Ovary (tissue), 7 donors: ENCODE measurements at regions not wholly inside any gene's neighbourhood (a gene's known extent, or its start where the extent isn't known, plus 50 kb on each side); places are given as distances from the start of the nearest gene placed in this dataset.

Source experiments
- DNase-seq, 5 donors: peaks; one replicate each; pipeline ENCODE4 v3.0.0-alpha.2; 2019 to 2020
- H3K27ac ChIP-seq, 2 donors: fragments of 200-600 bp; one replicate each; pipeline versions ENCODE4 v1.5.1 to v1.8.0; 2019 to 2022
- H3K27me3 ChIP-seq: fragments of 200-600 bp; one replicate; pipeline ENCODE4 v1.8.0; 2022
- H3K36me3 ChIP-seq: fragments of 200-600 bp; sonication (generic); one replicate; pipeline ENCODE4 v1.5.1; 2019
- H3K4me1 ChIP-seq: one replicate; pipeline ENCODE4 v1.8.1; 2013; ENCODE audit warnings: mild to moderate bottlenecking, moderate library complexity; ENCODE audit not compliant: insufficient read depth
- H3K4me3 ChIP-seq: fragments of 200-600 bp; sonication (generic); one replicate; pipeline ENCODE4 v1.5.1; 2017
- H3K9me3 ChIP-seq, 2 donors: fragments of 200-600 bp in 1 of 2; sonication (generic) in 1 of 2; one replicate each; pipeline versions ENCODE4 v1.5.1 to v1.8.1; 2013 to 2019; ENCODE audit warnings: mild to moderate bottlenecking in 1 of 2, moderate library complexity in 1 of 2
- CTCF ChIP-seq, 3 donors: fragments of 450-650 bp in 2 of 3; fragments of 200-600 bp in 1 of 3; IDR thresholded peaks; one replicate each; pipeline versions ENCODE4 v1.5.1 to v1.8.0; 2016 to 2022; ENCODE audit warnings: antibody characterized with exemption in 3 of 3, mild to moderate bottlenecking in 1 of 3
- EP300 ChIP-seq: sonication (generic); formaldehyde crosslinking; IDR thresholded peaks from one replicate; pipeline ENCODE4 v1.6.1; 2017; ENCODE audit warnings: antibody characterized with exemption
- POLR2A ChIP-seq: fragments of 450-650 bp; IDR thresholded peaks from one replicate; pipeline ENCODE4 v1.6.1; 2017; ENCODE audit warnings: antibody characterized with exemption, mild to moderate bottlenecking, moderate library complexity
- WGBS, 3 donors: extraction: QIAGEN DNeasy Blood & Tissue Kit in 1 of 3; methylation state at CpG; one replicate each; pipeline versions ENCODE4 v1.1.5 to v1.1.7; 2013 to 2017; 5-methylcytosine and 5-hydroxymethylcytosine counted together
- intact Hi-C, 4 donors: fragments of 100-400 bp; cut with DNase I; formaldehyde crosslinking; loops; one replicate each; pipeline versions ENCODE4 v1.11.0 to v1.15.1; 2022 to 2023
- donor health status: DM: no; HTN: no; CAD: no; lungs with moderate emphysema.
- donor health status: DM: no; HTN: no; CAD: no.
- donor health status: Bipolar disorder and iron deficiency.
- donor health status: DM: no; HTN: no; CAD: no.
- donor health status: DM: yes; HTN: yes; CAD: no.

- Histone ChIP-seq H3K9me3 (no peaks in the 10 kb centered on the region), H3K4me3 (no peak overlapping the region), H3K27ac (no peak overlapping the region), H3K36me3 (no peaks in the 10 kb centered on the region), H3K27me3 (no peaks in the 10 kb centered on the region), H3K4me1 (no peaks in the 10 kb centered on the region)
- intact Hi-C loops, result no loop called here
- no peak for DNase-seq
- 55 to 71% (median 64%) methylated on average over 2 of the region's 2 CpGs for WGBS, 3 donors
- TF ChIP-seq EP300, result no peak
- TF ChIP-seq CTCF (IDR thresholded peaks at IDR 0.05), result no peak
- TF ChIP-seq POLR2A, result no peak
These were observed 110.7 kb upstream of the SPRY2 start for GRCh38 chr13:80451641-80452040.

GRCh38 chr13:80450386-80450785, 109.5 kb upstream of the SPRY2 start:
- no peaks in the 10 kb centered on the region for H3K4me1 ChIP-seq
- no peak overlapping the region for H3K4me3 ChIP-seq
- no peaks in the 10 kb centered on the region for H3K9me3 ChIP-seq
- TF ChIP-seq POLR2A (no peak), CTCF (IDR thresholded peaks at IDR 0.05) (no peak), EP300 (no peak)
- intact Hi-C loops, result no loop called here
- H3K36me3 ChIP-seq, result no peaks in the 10 kb centered on the region
- no peaks in the 10 kb centered on the region for H3K27me3 ChIP-seq
- DNase-seq, result no peak
- no peak overlapping the region for H3K27ac ChIP-seq

- WGBS, 3 donors, result 91 to 97% (median 95%) methylated on average over 2 of the region's 2 CpGs
- H3K4me3 ChIP-seq, result no peak overlapping the region
- intact Hi-C loops, result no loop called here
- no peak for DNase-seq
- no peak overlapping the region for H3K27ac ChIP-seq
- no peaks in the 10 kb centered on the region for H3K4me1 ChIP-seq
- no peaks in the 10 kb centered on the region for H3K36me3 ChIP-seq
- H3K9me3 ChIP-seq, result no peaks in the 10 kb centered on the region
- no peak for TF ChIP-seq EP300
- TF ChIP-seq POLR2A, result no peak
- TF ChIP-seq CTCF (IDR thresholded peaks at IDR 0.05), result no peak
- H3K27me3 ChIP-seq, result no peaks in the 10 kb centered on the region
These were observed 107.8 kb upstream of the SPRY2 start for GRCh38 chr13:80448725-80449124.

- Histone ChIP-seq H3K4me1 (no peaks in the 10 kb centered on the region), H3K36me3 (no peaks in the 10 kb centered on the region), H3K9me3 (no peaks in the 10 kb centered on the region), H3K27ac (no peak overlapping the region), H3K4me3 (no peak overlapping the region), H3K27me3 (no peaks in the 10 kb centered on the region)
- WGBS, 3 donors, result 42 to 80% (median 56%) methylated on average over 2 of the region's 2 CpGs
- intact Hi-C loops, result no loop called here
- TF ChIP-seq POLR2A (no peak), CTCF (IDR thresholded peaks at IDR 0.05) (no peak), EP300 (no peak)
- no peak for DNase-seq
These were observed 106.8 kb upstream of the SPRY2 start for GRCh38 chr13:80447747-80448146.
